Neural cell (in vitro differentiated cells): ENCODE measurements at regions not wholly inside any gene's neighbourhood (a gene's known extent, or its start where the extent isn't known, plus 50 kb on each side); places are given as distances from the start of the nearest gene placed in this dataset.

Source experiments
- H2AFZ ChIP-seq: fragments of 200-600, 300-800 bp; sonication (generic), shearing (Covaris generic); 2 replicates; pipeline ENCODE4 v1.6.0; 2014; ENCODE audit warnings: low read depth, mild to moderate bottlenecking, antibody characterized with exemption, low read length, moderate library complexity
- H3F3A ChIP-seq: fragments of 200-600 bp; shearing (Covaris generic); 2 replicates; pipeline ENCODE4 v1.6.1; 2016; ENCODE audit warnings: mild to moderate bottlenecking, moderate library complexity, mixed read lengths, antibody characterized with exemption, low read length; ENCODE audit not compliant: insufficient read depth, poor library complexity, severe bottlenecking
- H3K27ac ChIP-seq: fragments of 200-600, 300-800 bp; sonication (generic), shearing (Covaris generic); 2 replicates; pipeline ENCODE4 v1.5.1; 2014; ENCODE audit warnings: mild to moderate bottlenecking, low read length, moderate library complexity
- H3K27me3 ChIP-seq: fragments of 300-800, 200-600 bp; sonication (generic), shearing (Covaris generic); 2 replicates; pipeline ENCODE4 v1.6.0; 2014; ENCODE audit warnings: mild to moderate bottlenecking, low read depth, low read length, moderate library complexity; ENCODE audit not compliant: insufficient read depth
- H3K36me3 ChIP-seq: fragments of 300-800, 200-600 bp; sonication (generic), shearing (Covaris generic); 2 replicates; pipeline ENCODE4 v1.5.1; 2014; ENCODE audit warnings: mild to moderate bottlenecking, antibody characterized with exemption, low read length, moderate library complexity; ENCODE audit not compliant: insufficient read depth
- H3K4me2 ChIP-seq: fragments of 300-800, 200-600 bp; sonication (generic), shearing (Covaris generic); 2 replicates; pipeline ENCODE4 v1.6.0; 2014; ENCODE audit warnings: mild to moderate bottlenecking, low read length
- H3K4me3 ChIP-seq: fragments of 300-800, 200-600 bp; sonication (generic), shearing (Covaris generic); 2 replicates; pipeline ENCODE4 v1.5.1; 2014; ENCODE audit warnings: mild to moderate bottlenecking, low read length, moderate library complexity
- H3K79me2 ChIP-seq: fragments of 200-600 bp; shearing (Covaris generic); replicated peaks from 2 replicates; pipeline ENCODE4 v1.6.0; 2014; ENCODE audit warnings: mild to moderate bottlenecking, low read length, moderate library complexity; ENCODE audit not compliant: insufficient read depth
- H3K9ac ChIP-seq: fragments of 300-800, 200-600 bp; sonication (generic), shearing (Covaris generic); 2 replicates; pipeline ENCODE4 v1.6.1; 2016; ENCODE audit warnings: mild to moderate bottlenecking, low read length, mixed read lengths
- H3K9me2 ChIP-seq: fragments of 200-600 bp; shearing (Covaris generic); 2 replicates; pipeline ENCODE4 v1.6.1; 2016; ENCODE audit warnings: mild to moderate bottlenecking, low read length, mixed read lengths; ENCODE audit not compliant: insufficient read depth
- H3K9me3 ChIP-seq: fragments of 200-600, 300-800 bp; sonication (generic), shearing (Covaris generic); 2 replicates; pipeline ENCODE4 v1.6.1; 2016; ENCODE audit warnings: mild to moderate bottlenecking, mixed run types, low read length, moderate library complexity, mixed read lengths
- H4K20me1 ChIP-seq: fragments of 200-600 bp; shearing (Covaris generic); 2 replicates; pipeline ENCODE4 v1.6.1; 2016; ENCODE audit warnings: mild to moderate bottlenecking, mixed run types; ENCODE audit not compliant: insufficient read depth
- EP300 ChIP-seq: fragments of 450-650 bp; conservative IDR thresholded peaks from 2 replicates; pipeline ENCODE4 v1.6.1; 2014; ENCODE audit warnings: antibody characterized with exemption, mild to moderate bottlenecking, moderate library complexity; ENCODE audit not compliant: poor library complexity, severe bottlenecking
- EZH2 ChIP-seq: fragments of 200-600, 300-800 bp; shearing (Covaris generic), sonication (generic); IDR thresholded peaks from 2 replicates; pipeline ENCODE4 v1.6.1; 2014; ENCODE audit warnings: antibody characterized with exemption, low read length, borderline replicate concordance, mild to moderate bottlenecking; ENCODE audit not compliant: insufficient read depth, poor library complexity, severe bottlenecking
- MXI1 ChIP-seq: fragments of 450-650 bp; conservative IDR thresholded peaks from 2 replicates; pipeline ENCODE4 v1.6.1; 2014; ENCODE audit warnings: antibody characterized with exemption, mild to moderate bottlenecking; ENCODE audit not compliant: poor library complexity, severe bottlenecking
- POLR2AphosphoS5 ChIP-seq: IDR thresholded peaks from 2 replicates; pipeline ENCODE4 v1.6.1; 2012
- RAD21 ChIP-seq: fragments of 450-650 bp; conservative IDR thresholded peaks from 2 replicates; pipeline ENCODE4 v1.6.1; 2014; ENCODE audit warnings: antibody characterized with exemption, mild to moderate bottlenecking, moderate library complexity
- REST ChIP-seq: IDR thresholded peaks from 2 replicates; pipeline ENCODE4 v1.6.1; 2012; ENCODE audit warnings: borderline replicate concordance
- SMC3 ChIP-seq: fragments of 450-650 bp; conservative IDR thresholded peaks from 2 replicates; pipeline ENCODE4 v1.6.1; 2014; ENCODE audit warnings: antibody characterized with exemption, mild to moderate bottlenecking, moderate library complexity; ENCODE audit not compliant: poor library complexity
- TAF1 ChIP-seq: IDR thresholded peaks from 2 replicates; pipeline ENCODE4 v1.6.1; 2012; ENCODE audit warnings: low read depth
- TF ChIP-seq, protein P1 (sequence below): fragments of 450-650 bp; IDR thresholded peaks from 2 replicates; pipeline ENCODE4 v1.5.1; 2014; ENCODE audit warnings: antibody characterized with exemption, mild to moderate bottlenecking, moderate library complexity; ENCODE audit not compliant: poor library complexity, severe bottlenecking

DNA sequence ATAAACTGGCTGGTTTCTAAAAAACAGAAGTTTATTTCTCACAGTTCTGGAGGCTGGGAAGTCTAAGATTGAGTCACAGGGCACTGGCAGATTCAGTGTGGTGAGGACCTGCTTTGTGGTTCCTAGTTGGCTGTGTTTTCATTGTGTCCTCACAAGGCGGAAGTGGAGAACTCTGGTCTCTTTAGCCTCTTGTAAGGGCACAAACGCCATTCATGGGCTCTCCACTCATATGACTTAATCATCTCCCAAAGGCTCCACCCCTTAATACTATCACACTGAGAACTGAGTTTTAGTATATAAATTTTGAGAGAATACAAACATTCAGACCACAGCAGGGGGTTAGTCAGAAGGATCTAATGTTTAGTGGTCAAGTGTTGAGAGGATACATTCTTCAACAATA lies 208.2 kb downstream of the SEC61B start:
- no peaks in the 10 kb centered on the region for H4K20me1 ChIP-seq
- H3K9me3 ChIP-seq = no peaks in the 10 kb centered on the region
- no peaks in the 10 kb centered on the region for H3F3A ChIP-seq
- no peaks in the 10 kb centered on the region for H3K27me3 ChIP-seq
- no peak overlapping the region for H3K4me3 ChIP-seq
- H2AFZ ChIP-seq = no peak overlapping the region
- no peak for TF ChIP-seq REST
- no peak for TF ChIP-seq TAF1
- TF ChIP-seq POLR2AphosphoS5 = no peak
- no peak for TF ChIP-seq RAD21
- no peak for TF ChIP-seq EP300
- no peak for TF ChIP-seq SMC3
- TF ChIP-seq, protein P1, sequence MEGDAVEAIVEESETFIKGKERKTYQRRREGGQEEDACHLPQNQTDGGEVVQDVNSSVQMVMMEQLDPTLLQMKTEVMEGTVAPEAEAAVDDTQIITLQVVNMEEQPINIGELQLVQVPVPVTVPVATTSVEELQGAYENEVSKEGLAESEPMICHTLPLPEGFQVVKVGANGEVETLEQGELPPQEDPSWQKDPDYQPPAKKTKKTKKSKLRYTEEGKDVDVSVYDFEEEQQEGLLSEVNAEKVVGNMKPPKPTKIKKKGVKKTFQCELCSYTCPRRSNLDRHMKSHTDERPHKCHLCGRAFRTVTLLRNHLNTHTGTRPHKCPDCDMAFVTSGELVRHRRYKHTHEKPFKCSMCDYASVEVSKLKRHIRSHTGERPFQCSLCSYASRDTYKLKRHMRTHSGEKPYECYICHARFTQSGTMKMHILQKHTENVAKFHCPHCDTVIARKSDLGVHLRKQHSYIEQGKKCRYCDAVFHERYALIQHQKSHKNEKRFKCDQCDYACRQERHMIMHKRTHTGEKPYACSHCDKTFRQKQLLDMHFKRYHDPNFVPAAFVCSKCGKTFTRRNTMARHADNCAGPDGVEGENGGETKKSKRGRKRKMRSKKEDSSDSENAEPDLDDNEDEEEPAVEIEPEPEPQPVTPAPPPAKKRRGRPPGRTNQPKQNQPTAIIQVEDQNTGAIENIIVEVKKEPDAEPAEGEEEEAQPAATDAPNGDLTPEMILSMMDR = no peak
- TF ChIP-seq EZH2 = no peak
- no peak for TF ChIP-seq MXI1
- H3K9ac ChIP-seq = no peak overlapping the region
- no peaks in the 10 kb centered on the region for H3K36me3 ChIP-seq
- no peak overlapping the region for H3K4me2 ChIP-seq
- H3K27ac ChIP-seq = no peak overlapping the region
- H3K79me2 ChIP-seq = no peaks in the 10 kb centered on the region
- H3K9me2 ChIP-seq = no peaks in the 10 kb centered on the region

GRCh38 chr9:99431103-99431502 lies 209.0 kb downstream of the SEC61B start:
- Histone ChIP-seq H4K20me1 (no peaks in the 10 kb centered on the region), H3K9ac (no peak overlapping the region)

More at GRCh38 chr9:99431103-99431502, 209.0 kb downstream of the SEC61B start:
- Histone ChIP-seq H3K9me2 (no peaks in the 10 kb centered on the region), H3K79me2 (no peaks in the 10 kb centered on the region), H3K4me2 (no peak overlapping the region), H3K27ac (no peak overlapping the region), H3F3A (no peaks in the 10 kb centered on the region), H3K27me3 (no peaks in the 10 kb centered on the region), H3K9me3 (no peaks in the 10 kb centered on the region), H3K4me3 (no peak overlapping the region), H3K36me3 (no peaks in the 10 kb centered on the region), H2AFZ (no peak overlapping the region)
- TF ChIP-seq EP300 = no peak
- TF ChIP-seq SMC3 = no peak
- TF ChIP-seq POLR2AphosphoS5 = no peak
- TF ChIP-seq TAF1 = no peak
- TF ChIP-seq RAD21 = no peak
- TF ChIP-seq, protein P1 = no peak
- no peak for TF ChIP-seq REST
- TF ChIP-seq MXI1 = no peak
- TF ChIP-seq EZH2 = no peak
